Right lobe of liver (tissue), 4 donors: ENCODE measurements at regions not wholly inside any gene's neighbourhood (a gene's known extent, or its start where the extent isn't known, plus 50 kb on each side); places are given as distances from the start of the nearest gene placed in this dataset.

Experiments used
- POLR2A ChIP-seq: fragments of 450-650 bp; IDR thresholded peaks from one replicate; pipeline ENCODE4 v1.6.1; 2017; ENCODE audit warnings: antibody characterized with exemption, mild to moderate bottlenecking
- TF ChIP-seq, protein P1 (sequence below), 4 donors: fragments of 200-600 bp in 3 of 4; fragments of 450-650 bp in 1 of 4; IDR thresholded peaks; one replicate each; pipeline versions ENCODE4 v1.5.1 to v1.8.0; 2016 to 2022; ENCODE audit warnings: antibody characterized with exemption in 4 of 4, mild to moderate bottlenecking in 2 of 4
- donor health status: DM: no; HTN: no; CAD: no.
- donor health status: DM: no; HTN: no; CAD: no.
- donor health status: DM: no; HTN: yes; CAD: no.

DNA sequence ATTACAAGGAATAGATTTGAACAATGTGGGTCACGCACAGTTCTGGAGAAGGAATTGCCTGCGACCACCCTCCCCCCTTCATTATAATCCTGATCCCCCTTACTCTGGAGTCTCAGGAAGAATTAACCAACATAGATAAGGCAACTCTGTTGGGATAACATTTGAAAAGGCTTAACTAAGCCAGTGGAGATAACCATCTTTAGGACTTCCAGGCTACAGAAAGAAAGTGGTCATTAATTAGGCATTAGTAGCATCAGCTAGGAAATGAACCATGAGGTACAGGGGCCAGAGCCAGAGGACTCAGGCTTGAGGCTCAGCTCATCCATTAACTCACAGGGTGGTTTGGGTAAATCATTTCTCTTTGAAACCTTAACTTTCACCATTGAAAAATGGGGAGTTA is 720.0 kb upstream of the API5 start:
- no peak for TF ChIP-seq POLR2A
- TF ChIP-seq, protein P1, sequence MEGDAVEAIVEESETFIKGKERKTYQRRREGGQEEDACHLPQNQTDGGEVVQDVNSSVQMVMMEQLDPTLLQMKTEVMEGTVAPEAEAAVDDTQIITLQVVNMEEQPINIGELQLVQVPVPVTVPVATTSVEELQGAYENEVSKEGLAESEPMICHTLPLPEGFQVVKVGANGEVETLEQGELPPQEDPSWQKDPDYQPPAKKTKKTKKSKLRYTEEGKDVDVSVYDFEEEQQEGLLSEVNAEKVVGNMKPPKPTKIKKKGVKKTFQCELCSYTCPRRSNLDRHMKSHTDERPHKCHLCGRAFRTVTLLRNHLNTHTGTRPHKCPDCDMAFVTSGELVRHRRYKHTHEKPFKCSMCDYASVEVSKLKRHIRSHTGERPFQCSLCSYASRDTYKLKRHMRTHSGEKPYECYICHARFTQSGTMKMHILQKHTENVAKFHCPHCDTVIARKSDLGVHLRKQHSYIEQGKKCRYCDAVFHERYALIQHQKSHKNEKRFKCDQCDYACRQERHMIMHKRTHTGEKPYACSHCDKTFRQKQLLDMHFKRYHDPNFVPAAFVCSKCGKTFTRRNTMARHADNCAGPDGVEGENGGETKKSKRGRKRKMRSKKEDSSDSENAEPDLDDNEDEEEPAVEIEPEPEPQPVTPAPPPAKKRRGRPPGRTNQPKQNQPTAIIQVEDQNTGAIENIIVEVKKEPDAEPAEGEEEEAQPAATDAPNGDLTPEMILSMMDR (IDR thresholded peaks at IDR 0.05), result no peak
